ENCODE measurements at regions not wholly inside any gene's neighbourhood (a gene's known extent, or its start where the extent isn't known, plus 50 kb on each side); places are given as distances from the start of the nearest gene placed in this dataset.

- TF ChIP-seq CTCF (IDR thresholded peaks at IDR 0.05; ENCODE audit: control extremely low read depth in 1 of 3, insufficient read depth in 1 of 3, low read depth in 1 of 3, low read length in 3 of 3) = no peak
- TF ChIP-seq RBBP5 (IDR thresholded peaks at IDR 0.05; ENCODE audit: borderline replicate concordance, low read depth, low read length) = no peak
- TF ChIP-seq POLR2A (IDR thresholded peaks at IDR 0.05; ENCODE audit: control extremely low read depth in 1 of 2, low read depth in 2 of 2, low read length in 2 of 2) = no peak
- no peak for TF ChIP-seq POLR2AphosphoS5 (IDR thresholded peaks at IDR 0.05; ENCODE audit: low read depth, low read length)
- no peak for TF ChIP-seq ZNF274 (IDR thresholded peaks at IDR 0.05; ENCODE audit: borderline replicate concordance, extremely low read depth, low read length)
- TF ChIP-seq CEBPB (IDR thresholded peaks at IDR 0.05; ENCODE audit: low read depth, low read length) = no peak
- no peak for TF ChIP-seq EP300 (IDR thresholded peaks at IDR 0.05; ENCODE audit: borderline replicate concordance in 1 of 2, low read depth in 2 of 2, low read length in 2 of 2)
- TF ChIP-seq SRF (IDR thresholded peaks at IDR 0.05; ENCODE audit: low read depth, low read length) = no peak
- TF ChIP-seq, protein P1, sequence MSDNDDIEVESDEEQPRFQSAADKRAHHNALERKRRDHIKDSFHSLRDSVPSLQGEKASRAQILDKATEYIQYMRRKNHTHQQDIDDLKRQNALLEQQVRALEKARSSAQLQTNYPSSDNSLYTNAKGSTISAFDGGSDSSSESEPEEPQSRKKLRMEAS (IDR thresholded peaks at IDR 0.05) = no peak
- no peak for TF ChIP-seq CHD7 (IDR thresholded peaks at IDR 0.05; ENCODE audit: insufficient replicate concordance, low read length)
- TF ChIP-seq SP2 (IDR thresholded peaks at IDR 0.05; ENCODE audit: low read length) = no peak
- no peak for TF ChIP-seq JUND (IDR thresholded peaks at IDR 0.05; ENCODE audit: low read length)
- TF ChIP-seq, protein P2, sequence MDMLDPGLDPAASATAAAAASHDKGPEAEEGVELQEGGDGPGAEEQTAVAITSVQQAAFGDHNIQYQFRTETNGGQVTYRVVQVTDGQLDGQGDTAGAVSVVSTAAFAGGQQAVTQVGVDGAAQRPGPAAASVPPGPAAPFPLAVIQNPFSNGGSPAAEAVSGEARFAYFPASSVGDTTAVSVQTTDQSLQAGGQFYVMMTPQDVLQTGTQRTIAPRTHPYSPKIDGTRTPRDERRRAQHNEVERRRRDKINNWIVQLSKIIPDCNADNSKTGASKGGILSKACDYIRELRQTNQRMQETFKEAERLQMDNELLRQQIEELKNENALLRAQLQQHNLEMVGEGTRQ (IDR thresholded peaks at IDR 0.05; ENCODE audit: low read length) = no peak
Measured at GRCh38 chr12:130011611-130012385, 108.0 kb upstream of the TMEM132D start.

Data from H1 (cell line).